ENCODE measurements at regions not wholly inside any gene's neighbourhood (a gene's known extent, or its start where the extent isn't known, plus 50 kb on each side); places are given as distances from the start of the nearest gene placed in this dataset.
"Not testable (repeated sequence)": the region's sequence is repeated elsewhere in the genome, so short reads cannot be mapped to it uniquely, and the experiment has no call there.

DNA sequence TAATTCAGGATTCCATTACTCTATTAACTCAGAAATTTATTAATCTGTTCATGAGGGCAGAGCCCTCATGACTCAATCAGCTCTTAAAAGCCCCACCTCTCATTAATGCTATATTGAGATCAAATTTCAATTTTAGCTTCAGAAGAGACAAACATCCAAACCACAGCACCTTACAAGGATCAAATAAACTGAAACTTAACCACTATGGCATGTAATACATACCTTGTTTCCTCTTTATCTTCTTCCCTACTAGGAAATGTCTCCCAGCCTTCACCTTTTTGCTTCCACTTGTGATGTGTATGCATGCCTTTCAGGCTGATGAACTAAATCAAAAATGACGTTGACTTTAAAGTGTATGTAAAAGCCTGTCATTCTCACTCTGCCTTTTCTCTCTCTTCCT lies 2121.3 kb downstream of the NCAM2 start:
- no peak for DNase-seq

DNA sequence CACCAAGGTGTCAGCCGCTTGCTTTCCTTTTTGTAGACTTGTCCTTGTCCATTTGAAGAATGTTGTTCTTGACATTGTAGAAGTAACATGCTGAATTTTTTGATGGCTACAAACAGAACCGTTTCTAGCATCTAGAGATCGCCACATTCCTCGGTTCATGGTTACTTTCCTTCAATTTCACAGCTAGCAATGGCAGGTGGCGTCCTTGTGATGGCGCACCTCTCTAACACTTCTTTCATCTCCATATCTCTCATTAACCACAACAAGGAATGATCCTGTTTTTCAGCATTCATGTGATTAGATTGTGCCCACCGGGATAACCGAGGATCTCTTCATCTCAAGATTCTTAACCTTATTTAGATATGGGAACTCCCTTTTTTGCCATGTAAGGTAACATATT lies 2129.8 kb downstream of the NCAM2 start:
- no peak for DNase-seq

DNA sequence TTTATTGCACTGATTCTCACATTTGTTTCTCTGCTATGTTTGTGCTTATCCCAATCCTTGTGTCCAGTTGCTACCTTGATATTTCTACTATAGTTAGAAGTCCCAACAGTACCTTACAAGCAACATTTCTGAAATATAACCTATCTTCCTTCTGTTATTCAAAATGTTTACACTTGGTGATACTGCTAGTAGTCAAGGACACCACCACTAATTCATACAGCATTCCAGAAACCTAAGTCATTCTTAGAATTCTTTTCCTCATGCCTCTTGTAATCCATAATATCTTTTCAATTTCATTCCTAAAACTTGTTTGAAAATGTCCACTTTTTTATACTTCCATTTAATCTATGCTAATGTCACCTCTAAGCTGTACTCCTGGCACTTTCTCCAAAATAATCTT lies 2132.1 kb downstream of the NCAM2 start:
- DNase-seq: no peak

DNA sequence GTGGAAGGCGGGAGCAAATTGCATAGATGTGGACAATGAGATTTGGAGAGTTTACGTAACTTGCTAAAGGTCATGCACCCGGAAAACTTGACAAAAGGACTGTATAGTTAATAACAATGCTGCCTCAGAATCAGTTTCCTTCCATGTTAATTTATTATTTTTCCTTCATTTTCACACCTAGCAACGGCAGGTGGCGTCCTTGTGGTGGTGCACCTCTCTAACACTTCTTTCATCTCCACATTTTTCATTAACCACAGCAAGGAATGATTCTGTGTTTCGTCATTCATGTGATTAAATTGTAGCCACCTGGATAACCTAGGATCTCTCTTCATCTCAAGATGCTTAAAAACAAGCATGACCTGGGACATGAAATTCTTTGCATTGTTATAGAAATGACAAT lies 2133.0 kb downstream of the NCAM2 start:
- no peak for DNase-seq

DNA sequence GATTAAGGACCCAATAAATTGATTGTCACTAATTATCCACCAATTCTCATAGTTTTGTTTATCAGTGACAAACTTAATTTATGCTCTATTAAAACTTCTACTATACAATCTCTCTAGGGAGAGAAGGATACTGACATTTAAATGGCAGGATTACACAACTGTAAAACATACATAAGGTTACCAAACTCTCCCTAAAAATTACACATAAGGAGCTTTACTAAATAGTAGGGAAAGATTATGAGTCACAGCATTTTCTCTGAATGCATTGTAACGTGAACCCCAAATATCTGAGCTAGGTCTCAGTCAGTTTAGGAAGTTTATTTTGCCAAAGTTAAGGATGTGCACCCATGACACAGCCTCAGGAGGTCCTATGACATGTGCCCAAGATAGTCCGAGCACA lies 2140.6 kb downstream of the NCAM2 start:
- DNase-seq: no peak

DNA sequence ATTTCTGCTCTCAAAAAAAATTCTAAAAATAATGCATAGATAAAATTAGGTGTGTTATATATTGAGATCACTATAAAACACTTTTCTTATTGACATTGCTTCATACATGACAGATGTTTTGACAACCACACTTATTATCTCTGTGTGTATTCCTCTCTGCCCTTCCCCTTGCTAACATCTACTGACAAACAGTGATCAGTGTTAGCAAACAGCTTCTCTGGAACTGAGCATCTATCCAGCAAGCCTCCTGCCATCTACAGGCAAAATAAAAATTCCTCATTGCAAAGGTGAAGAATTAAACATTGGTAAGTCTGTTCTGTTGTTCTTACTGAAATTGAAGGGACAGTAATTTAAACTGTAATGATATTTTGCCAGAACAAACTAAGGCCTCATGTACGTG lies 2153.9 kb downstream of the NCAM2 start:
- no peak for DNase-seq

DNA sequence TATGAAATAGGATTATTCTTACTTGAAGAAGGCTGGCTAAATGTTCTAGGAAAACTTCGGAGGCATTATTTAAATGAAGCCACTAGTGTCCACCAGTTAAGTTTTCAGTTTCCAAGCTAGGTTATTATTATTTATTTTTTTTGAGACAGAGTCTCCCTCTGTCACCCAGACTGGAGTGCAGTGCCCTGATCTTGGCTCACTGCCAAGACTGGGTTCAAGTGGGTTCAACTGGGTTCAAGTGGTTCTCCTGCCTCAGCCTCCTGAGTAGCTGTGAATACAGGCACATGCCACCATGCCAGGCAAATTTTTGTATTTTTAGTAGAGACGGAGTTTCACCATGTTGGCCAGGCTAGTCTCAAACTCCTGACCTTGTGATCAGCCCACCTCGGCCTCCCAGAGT lies 2155.6 kb downstream of the NCAM2 start:
- DNase-seq: not testable (repeated sequence)

DNA sequence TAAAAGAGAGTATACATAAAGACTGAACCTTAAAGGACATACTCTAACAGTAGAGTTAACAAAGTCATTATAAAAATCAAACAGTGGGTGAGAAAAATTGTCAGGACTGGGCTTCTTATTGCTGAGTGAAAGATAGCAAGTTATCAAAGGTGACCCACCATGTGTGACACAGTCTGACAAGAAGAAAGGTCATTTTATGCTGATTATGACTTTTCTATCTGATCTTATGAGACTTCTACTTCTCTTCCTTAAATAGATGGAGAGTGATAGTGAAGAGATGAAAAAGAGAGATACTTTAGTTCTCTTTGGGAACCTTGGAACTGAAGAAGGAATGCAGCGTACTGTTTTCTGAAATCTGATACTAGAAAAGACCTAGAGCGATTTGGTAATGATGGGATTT lies 2157.1 kb downstream of the NCAM2 start:
- no peak for DNase-seq

DNA sequence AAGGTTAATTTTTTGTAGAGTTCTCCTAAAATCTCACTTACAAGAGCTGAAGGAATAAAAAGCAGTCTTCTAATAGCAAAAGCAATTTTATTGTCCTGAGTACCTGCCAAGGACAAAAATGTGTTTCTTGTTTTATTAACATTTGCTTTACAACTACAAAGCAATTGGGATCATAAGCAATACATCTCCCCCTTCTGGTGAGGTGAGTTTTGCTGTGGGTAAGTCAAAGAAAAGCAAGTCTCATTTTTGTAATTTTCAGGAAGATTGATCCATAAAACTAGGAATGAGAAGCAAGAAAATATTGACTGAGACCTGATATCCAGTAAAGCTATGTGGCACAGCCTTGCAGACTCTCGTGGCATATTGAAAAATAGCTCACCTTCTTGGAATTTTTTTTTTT lies 2162.7 kb downstream of the NCAM2 start:
- no peak for DNase-seq

DNA sequence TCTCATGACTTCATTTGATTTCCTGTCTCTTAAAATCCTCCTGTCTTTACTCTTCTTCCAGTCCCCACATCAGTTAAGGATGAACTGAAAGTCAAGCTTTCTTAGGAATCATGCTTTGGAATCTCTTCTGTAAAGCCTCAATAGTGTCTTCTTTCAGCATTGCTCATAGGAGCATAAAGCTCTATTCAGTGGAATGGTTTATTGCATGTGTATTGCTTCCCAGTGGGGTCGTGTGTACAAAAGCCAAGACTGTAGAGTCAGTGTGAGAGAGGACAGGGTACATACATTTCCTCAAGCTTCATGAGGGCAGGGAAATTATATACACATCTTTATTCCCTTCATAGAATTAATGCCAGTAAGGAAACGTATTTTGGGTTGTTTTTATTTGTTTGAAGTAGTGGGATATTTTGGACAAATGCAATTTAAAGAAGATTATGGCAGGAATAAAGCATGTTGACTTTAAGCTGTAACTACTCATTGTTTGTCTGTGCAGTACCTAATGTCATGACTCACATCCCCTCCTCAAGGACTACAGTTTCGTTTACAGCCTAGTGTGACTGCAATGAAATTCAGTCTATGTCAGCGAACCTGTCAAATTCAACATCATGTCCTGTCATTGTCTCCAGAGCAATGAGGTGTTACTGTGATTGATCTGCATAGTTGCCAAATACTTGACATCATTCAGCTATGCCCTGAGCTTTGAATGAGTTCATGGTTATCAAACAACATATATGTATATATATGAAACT lies 2164.2 kb downstream of the NCAM2 start:
- no peak for DNase-seq

Data from NCI-H524 treated with DMSO at 0.1 percent for 48 hours (cell line).